GM12874 (cell line): ENCODE measurements at regions not wholly inside any gene's neighbourhood (a gene's known extent, or its start where the extent isn't known, plus 50 kb on each side); places are given as distances from the start of the nearest gene placed in this dataset.

Source experiments
- CTCF ChIP-seq: IDR thresholded peaks from 2 replicates; pipeline ENCODE4 v1.5.1; 2011; ENCODE audit warnings: low read depth, mild to moderate bottlenecking, control low read depth, low read length, moderate library complexity; ENCODE audit not compliant: insufficient read depth

GRCh38 chr6:164570801-164571200, 738.6 kb downstream of the C6orf118 start:
- TF ChIP-seq CTCF = no peak

GRCh38 chr6:164569509-164569908, 739.9 kb downstream of the C6orf118 start:
- no peak for TF ChIP-seq CTCF

GRCh38 chr6:164563924-164564323, 745.5 kb downstream of the C6orf118 start:
- TF ChIP-seq CTCF = no peak

GRCh38 chr6:164561656-164562055, 747.7 kb downstream of the C6orf118 start:
- TF ChIP-seq CTCF = no peak

- no peak for TF ChIP-seq CTCF
Measured at GRCh38 chr6:164554700-164555476, 754.5 kb downstream of the C6orf118 start.

- TF ChIP-seq CTCF = no peak
Measured at GRCh38 chr6:164554226-164554625, 755.2 kb downstream of the C6orf118 start.

- no peak for TF ChIP-seq CTCF
Measured at GRCh38 chr6:164551706-164552105, 757.7 kb downstream of the C6orf118 start.
